HCT116 (cell line): ENCODE measurements at regions not wholly inside any gene's neighbourhood (a gene's known extent, or its start where the extent isn't known, plus 50 kb on each side); places are given as distances from the start of the nearest gene placed in this dataset.

Experiments
- ATAC-seq: fragments of 200-7000 bp; cut with Tn5 transposase; 2 replicates; pipeline ENCODE4 v1.9.1; 2020; ENCODE audit warnings: mild to moderate bottlenecking, moderate library complexity
- BruUV-seq: library from RNA; stranded (reverse); fragments of 400-500 nt; replicated peaks from 2 replicates; lab custom pipeline; 2021; lab: Mats Ljungman, UMichigan
- CTCF ChIA-PET: fragments of 300-600 bp; sonication (Branson Sonifier 250); formaldehyde crosslinking; loops from one replicate; lab custom pipeline; 2021; ENCODE audit warnings: antibody characterized with exemption; lab: Charles Lee
- POLR2A ChIA-PET: fragments of 300-600, 350-600 bp; sonication (Branson Sonifier 250); formaldehyde crosslinking; loops from one replicate; lab custom pipeline; 2021; ENCODE audit warnings: antibody characterized with exemption; lab: Charles Lee
- RAD21 ChIA-PET, 2 experiments: fragments of 300-600 bp; sonication (Branson Sonifier 250); formaldehyde crosslinking; loops; one replicate each; lab custom pipeline; 2023; ENCODE audit warnings: low total read pairs in 2 of 2; ENCODE audit not compliant: uncharacterized antibody in 2 of 2, unreplicated experiment in 2 of 2, low non-redundant PET in 1 of 2; lab: Charles Lee
- DNase-seq: peaks from one replicate; pipeline ENCODE4 v3.0.0-alpha.2; 2010; ENCODE audit warnings: low read depth, low spot score
- H2AFZ ChIP-seq: fragments of 200-600 bp; shearing (Covaris generic), sonication (generic); 2 replicates; pipeline ENCODE4 v1.6.1; 2017; ENCODE audit warnings: low read depth, mixed run types, mixed read lengths, antibody characterized with exemption, low read length; ENCODE audit not compliant: poor library complexity, severe bottlenecking
- H3K27ac ChIP-seq: 2 replicates; pipeline ENCODE4 v1.5.1; 2012; ENCODE audit warnings: low read depth, low read length
- H3K27me3 ChIP-seq: fragments of 200-600 bp; sonication (generic); 2 replicates; pipeline ENCODE4 v1.6.1; 2016; ENCODE audit warnings: mixed run types, low read length, mixed read lengths; ENCODE audit not compliant: insufficient read depth
- H3K36me3 ChIP-seq, 2 experiments: fragments of 200-500 bp in 1 of 2; fragments of 200-600 bp in 1 of 2; sonication (Bioruptor generic) in 1 of 2; sonication (generic) in 1 of 2; 2 replicates each; pipeline versions ENCODE4 v1.5.1 to v1.6.1; 2014 to 2016; ENCODE audit warnings: low read length in 2 of 2, inconsistent platforms in 1 of 2, mixed read lengths in 1 of 2, mixed run types in 1 of 2; ENCODE audit not compliant: insufficient read depth in 2 of 2, control insufficient read depth in 1 of 2
- H3K4me1 ChIP-seq, 2 experiments: fragments of 200-600 bp in 1 of 2; sonication (generic) in 1 of 2; 2 replicates each; pipeline versions ENCODE4 v1.5.1 to v1.6.1; 2012 to 2017; ENCODE audit warnings: low read length in 2 of 2, inconsistent platforms in 1 of 2, mild to moderate bottlenecking in 1 of 2, mixed read lengths in 1 of 2, mixed run types in 1 of 2, moderate library complexity in 1 of 2; ENCODE audit not compliant: insufficient read depth in 2 of 2, control insufficient read depth in 1 of 2
- H3K4me2 ChIP-seq: fragments of 200-600 bp; sonication (generic); 2 replicates; pipeline ENCODE4 v1.6.1; 2017; ENCODE audit warnings: mixed run types, low read length, mixed read lengths
- H3K4me3 ChIP-seq, 2 experiments: fragments of 200-600 bp in 1 of 2; sonication (generic) in 1 of 2; replicated peaks in 1 of 2; 2 replicates each; pipeline ENCODE4 v1.5.1; 2011 to 2016; ENCODE audit warnings: low read length in 2 of 2, control low read depth in 1 of 2, low read depth in 1 of 2, mild to moderate bottlenecking in 1 of 2, mixed read lengths in 1 of 2, mixed run types in 1 of 2
- H3K79me2 ChIP-seq: fragments of 200-600 bp; sonication (generic); 2 replicates; pipeline ENCODE4 v1.6.1; 2017; ENCODE audit warnings: mild to moderate bottlenecking, mixed run types, low read length, moderate library complexity, mixed read lengths; ENCODE audit not compliant: insufficient read depth
- H3K9ac ChIP-seq: fragments of 200-600 bp; sonication (generic); 2 replicates; pipeline ENCODE4 v1.6.1; 2016; ENCODE audit warnings: low read length, mixed read lengths
- H3K9me2 ChIP-seq: fragments of 200-600 bp; sonication (generic), shearing (Covaris generic); 2 replicates; pipeline ENCODE4 v1.6.1; 2017; ENCODE audit warnings: mixed run types, mild to moderate bottlenecking, moderate library complexity; ENCODE audit not compliant: insufficient read depth
- H3K9me3 ChIP-seq, 2 experiments: fragments of 200-500 bp in 1 of 2; fragments of 200-600 bp in 1 of 2; sonication (Bioruptor generic) in 1 of 2; sonication (generic) in 1 of 2; 2 replicates each; pipeline ENCODE4 v1.6.1; 2014 to 2017; ENCODE audit warnings: low read length in 2 of 2, mixed read lengths in 2 of 2, inconsistent platforms in 1 of 2, low read depth in 1 of 2, mild to moderate bottlenecking in 1 of 2, mixed run types in 1 of 2, moderate library complexity in 1 of 2; ENCODE audit not compliant: control insufficient read depth in 1 of 2, insufficient read depth in 1 of 2
- H4K20me1 ChIP-seq: fragments of 200-600 bp; sonication (generic), shearing (Covaris generic); 2 replicates; pipeline ENCODE4 v1.6.1; 2017; ENCODE audit warnings: mixed run types, mild to moderate bottlenecking, moderate library complexity; ENCODE audit not compliant: insufficient read depth
- ATF3 ChIP-seq: IDR thresholded peaks from 2 replicates; pipeline ENCODE4 v1.6.1; 2012
- CEBPB ChIP-seq: IDR thresholded peaks from 2 replicates; pipeline ENCODE4 v1.6.1; 2012; ENCODE audit warnings: low read depth
- CTCF ChIP-seq, 3 experiments: fragments of 200-600 bp in 1 of 3; sonication (generic) in 1 of 3; IDR thresholded peaks in 2 of 3; conservative IDR thresholded peaks in 1 of 3; 2 replicates each; pipeline ENCODE4 v1.5.1; 2012 to 2017; ENCODE audit warnings: low read depth in 2 of 3, low read length in 2 of 3, antibody characterized with exemption in 1 of 3, borderline replicate concordance in 1 of 3, control low read depth in 1 of 3, mild to moderate bottlenecking in 1 of 3, mixed read lengths in 1 of 3, mixed run types in 1 of 3, moderate library complexity in 1 of 3; ENCODE audit not compliant: insufficient read depth in 1 of 3
- EGR1 ChIP-seq: IDR thresholded peaks from 2 replicates; pipeline ENCODE4 v1.6.1; 2012; ENCODE audit warnings: low read depth
- EZH2 ChIP-seq: fragments of 200-600 bp; sonication (generic); IDR thresholded peaks from 2 replicates; pipeline ENCODE4 v1.6.1; 2017; ENCODE audit warnings: antibody characterized with exemption, mixed run types
- EZH2phosphoT487 ChIP-seq: fragments of 200-600 bp; IDR thresholded peaks from 2 replicates; pipeline ENCODE4 v1.6.1; 2018; ENCODE audit warnings: antibody characterized with exemption, borderline replicate concordance
- FOSL1 ChIP-seq: IDR thresholded peaks from 2 replicates; pipeline ENCODE4 v1.6.1; 2012; ENCODE audit warnings: low read depth
- JUND ChIP-seq: IDR thresholded peaks from 2 replicates; pipeline ENCODE4 v1.6.1; 2012
- MAX ChIP-seq: IDR thresholded peaks from 2 replicates; pipeline ENCODE4 v1.6.1; 2012
- POLR2AphosphoS5 ChIP-seq: IDR thresholded peaks from 2 replicates; pipeline ENCODE4 v1.6.1; 2011; ENCODE audit warnings: mild to moderate bottlenecking, low read depth, low read length, moderate library complexity
- RAD21 ChIP-seq: IDR thresholded peaks from 2 replicates; pipeline ENCODE4 v1.6.1; 2012; ENCODE audit warnings: low read depth, mild to moderate bottlenecking
- SIN3A ChIP-seq: IDR thresholded peaks from 2 replicates; pipeline ENCODE4 v1.6.1; 2012; ENCODE audit warnings: low read depth
- SP1 ChIP-seq: IDR thresholded peaks from 2 replicates; pipeline ENCODE4 v1.6.1; 2012; ENCODE audit warnings: low read depth
- YY1 ChIP-seq: IDR thresholded peaks from 2 replicates; pipeline ENCODE4 v1.6.1; 2011; ENCODE audit warnings: low read length, low read depth, moderate library complexity, mild to moderate bottlenecking; ENCODE audit not compliant: insufficient replicate concordance; ENCODE audit errors: extremely low read depth
- ZFX ChIP-seq: fragments of 450-650 bp; IDR thresholded peaks from 2 replicates; pipeline ENCODE4 v1.6.1; 2017
- ZNF274 ChIP-seq: fragments of 200-500 bp; sonication (Bioruptor generic); IDR thresholded peaks from 2 replicates; pipeline ENCODE4 v1.6.1; 2014; ENCODE audit warnings: mild to moderate bottlenecking, low read depth, low read length, inconsistent platforms
- intact Hi-C: fragments of 100-400 bp; cut with micrococcal nuclease; formaldehyde crosslinking; loops from 2 replicates; pipeline ENCODE4 v1.10.0; 2022

GRCh38 chr2:186979439-186980116 lies 130.6 kb upstream of the ZSWIM2 start:
- Histone ChIP-seq H3K36me3 (no peaks in the 10 kb centered on the region), H3K4me1 (no peaks in the 10 kb centered on the region), H3K27ac (no peak overlapping the region), H3K27me3 (no peaks in the 10 kb centered on the region), H2AFZ (no peak overlapping the region), H3K9me2 (no peaks in the 10 kb centered on the region), H3K79me2 (no peaks in the 10 kb centered on the region), H3K4me3 (no peak overlapping the region), H4K20me1 (no peaks in the 10 kb centered on the region), H3K9ac (no peak overlapping the region), H3K4me2 (no peak overlapping the region), H3K9me3 (no peaks in the 10 kb centered on the region)
- ATAC-seq (no peak), DNase-seq (no peak)
- POLR2A ChIA-PET: no interaction called here
- RAD21 ChIA-PET: no interaction called here
- TF ChIP-seq ZFX (no peak), EZH2phosphoT487 (no peak), YY1 (no peak), CTCF (IDR thresholded peaks at IDR 0.05 in 2 of 3, conservative IDR thresholded peaks at IDR 0.05 in 1 of 3; ENCODE audit: borderline replicate concordance in 1 of 3, insufficient read depth in 1 of 3, low read depth in 2 of 3, low read length in 2 of 3) (no peak), ATF3 (no peak), FOSL1 (no peak), JUND (no peak), POLR2AphosphoS5 (no peak), ZNF274 (no peak), SP1 (no peak), CEBPB (no peak), SIN3A (no peak), MAX (no peak), EZH2 (no peak), EGR1 (no peak), RAD21 (no peak)
- BruUV-seq: no TSS peak
- CTCF ChIA-PET: no interaction called here
- intact Hi-C loops: no loop called here
